GM10266 (cell line): ENCODE measurements at regions not wholly inside any gene's neighbourhood (a gene's known extent, or its start where the extent isn't known, plus 50 kb on each side); places are given as distances from the start of the nearest gene placed in this dataset.

Source experiments
- DNase-seq: peaks from one replicate; pipeline ENCODE4 v3.0.0; 2012; ENCODE audit errors: extremely low spot score
- TF ChIP-seq, protein P1 (sequence below): IDR thresholded peaks from 2 replicates; pipeline ENCODE4 v1.5.1; 2012; ENCODE audit warnings: mild to moderate bottlenecking, low read depth; ENCODE audit not compliant: control insufficient read depth, insufficient read depth; ENCODE audit errors: missing control alignments

GRCh38 chr16:50457979-50458491 lies 89.2 kb upstream of the BRD7 start:
- no peak for DNase-seq
- TF ChIP-seq, protein P1, sequence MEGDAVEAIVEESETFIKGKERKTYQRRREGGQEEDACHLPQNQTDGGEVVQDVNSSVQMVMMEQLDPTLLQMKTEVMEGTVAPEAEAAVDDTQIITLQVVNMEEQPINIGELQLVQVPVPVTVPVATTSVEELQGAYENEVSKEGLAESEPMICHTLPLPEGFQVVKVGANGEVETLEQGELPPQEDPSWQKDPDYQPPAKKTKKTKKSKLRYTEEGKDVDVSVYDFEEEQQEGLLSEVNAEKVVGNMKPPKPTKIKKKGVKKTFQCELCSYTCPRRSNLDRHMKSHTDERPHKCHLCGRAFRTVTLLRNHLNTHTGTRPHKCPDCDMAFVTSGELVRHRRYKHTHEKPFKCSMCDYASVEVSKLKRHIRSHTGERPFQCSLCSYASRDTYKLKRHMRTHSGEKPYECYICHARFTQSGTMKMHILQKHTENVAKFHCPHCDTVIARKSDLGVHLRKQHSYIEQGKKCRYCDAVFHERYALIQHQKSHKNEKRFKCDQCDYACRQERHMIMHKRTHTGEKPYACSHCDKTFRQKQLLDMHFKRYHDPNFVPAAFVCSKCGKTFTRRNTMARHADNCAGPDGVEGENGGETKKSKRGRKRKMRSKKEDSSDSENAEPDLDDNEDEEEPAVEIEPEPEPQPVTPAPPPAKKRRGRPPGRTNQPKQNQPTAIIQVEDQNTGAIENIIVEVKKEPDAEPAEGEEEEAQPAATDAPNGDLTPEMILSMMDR, result no peak

- TF ChIP-seq, protein P1, result no peak
- no peak for DNase-seq
These were observed 88.6 kb upstream of the BRD7 start for GRCh38 chr16:50457423-50457822.

GRCh38 chr16:50455288-50455845 lies 86.6 kb upstream of the BRD7 start:
- no peak for DNase-seq
- TF ChIP-seq, protein P1, result no peak

- TF ChIP-seq, protein P1, result no peak
These were observed 84.7 kb upstream of the BRD7 start for GRCh38 chr16:50453446-50453845.

DNA sequence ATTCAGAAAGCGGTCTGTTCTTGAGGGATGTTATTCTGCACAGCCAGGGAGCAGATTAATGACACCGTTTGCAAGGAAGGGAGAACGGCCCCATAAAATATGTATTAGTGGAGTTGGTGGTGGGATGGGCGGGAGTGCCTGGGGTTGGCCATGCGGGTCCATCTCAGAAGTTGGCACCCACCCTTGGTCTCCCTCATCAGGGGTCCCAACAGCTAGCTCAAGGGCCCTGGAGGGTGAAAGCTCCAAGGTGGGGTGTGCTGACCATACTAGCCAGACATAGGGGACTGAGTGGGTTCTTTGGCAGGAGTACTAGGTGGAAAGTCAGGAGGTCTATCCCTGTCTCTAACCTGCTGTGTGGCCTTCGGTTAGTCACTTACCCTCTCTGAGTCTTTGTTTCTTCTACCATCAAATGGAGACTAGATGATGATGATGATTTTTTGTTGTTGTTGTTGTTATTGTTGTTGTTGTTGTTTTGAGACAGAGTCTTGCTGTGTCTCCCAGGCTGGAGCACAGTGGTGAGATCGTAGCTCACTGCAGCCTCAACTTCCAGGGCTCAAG lies 83.2 kb upstream of the BRD7 start:
- DNase-seq, result no peak
- TF ChIP-seq, protein P1, result no peak

More at GRCh38 chr16:50453446-50453845, 84.7 kb upstream of the BRD7 start:
- DNase-seq, result no peak

- TF ChIP-seq, protein P1, result no peak
- no peak for DNase-seq
These were observed 82.2 kb upstream of the BRD7 start for GRCh38 chr16:50450957-50451356.

DNA sequence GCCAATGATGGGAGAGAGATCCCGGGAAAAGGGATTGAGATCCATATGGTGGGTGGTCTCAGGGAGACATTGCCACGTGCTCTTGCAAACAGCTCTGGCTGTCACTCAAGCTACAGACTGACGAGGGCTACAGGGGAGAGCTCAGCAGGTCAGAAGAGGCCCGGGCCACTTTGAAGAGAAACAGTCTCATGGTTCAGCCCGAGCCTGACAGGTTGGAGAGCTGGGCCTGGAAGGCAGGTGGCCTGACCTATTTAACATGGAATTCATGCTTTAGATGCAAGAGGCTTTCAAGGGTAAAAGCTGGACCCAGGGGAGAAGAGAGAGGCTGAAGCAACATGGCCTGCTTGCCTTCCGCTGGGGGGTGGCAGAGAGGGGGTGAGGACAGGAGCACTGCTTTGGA lies 81.0 kb upstream of the BRD7 start:
- TF ChIP-seq, protein P1, result no peak
- DNase-seq, result no peak
